GM19025 (cell line): ENCODE measurements at regions not wholly inside any gene's neighbourhood (a gene's known extent, or its start where the extent isn't known, plus 50 kb on each side); places are given as distances from the start of the nearest gene placed in this dataset.
"Not testable (repeated sequence)": the region's sequence is repeated elsewhere in the genome, so short reads cannot be mapped to it uniquely, and the experiment has no call there.

ENCODE experiments used
- ATAC-seq: cut with Tn5 transposase; IDR thresholded peaks from one replicate; pipeline ENCODE4 v1.9.1; 2021; ENCODE audit warnings: mild to moderate bottlenecking, low read depth, moderate library complexity; ENCODE audit not compliant: unreplicated experiment

DNA sequence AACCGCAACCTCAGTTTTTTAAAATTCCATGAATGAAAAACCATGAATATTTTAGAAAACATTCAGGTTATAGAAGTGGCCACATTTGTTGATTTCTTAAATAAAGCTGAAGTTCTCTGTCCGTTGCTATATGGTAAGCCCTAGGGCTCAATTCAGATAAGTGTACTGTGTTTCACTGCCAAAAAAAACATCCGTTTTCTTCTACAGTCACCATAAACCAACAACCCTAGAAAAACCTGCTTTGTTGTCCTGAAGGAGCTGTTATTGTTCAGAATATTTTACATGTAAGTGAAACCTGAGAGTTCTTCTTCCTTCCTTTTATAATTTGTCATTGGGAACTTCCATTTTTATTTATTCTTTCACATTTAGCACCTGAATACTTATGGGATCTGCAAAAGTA is 274.1 kb downstream of the TFAP2A start:
- no peak for ATAC-seq

DNA sequence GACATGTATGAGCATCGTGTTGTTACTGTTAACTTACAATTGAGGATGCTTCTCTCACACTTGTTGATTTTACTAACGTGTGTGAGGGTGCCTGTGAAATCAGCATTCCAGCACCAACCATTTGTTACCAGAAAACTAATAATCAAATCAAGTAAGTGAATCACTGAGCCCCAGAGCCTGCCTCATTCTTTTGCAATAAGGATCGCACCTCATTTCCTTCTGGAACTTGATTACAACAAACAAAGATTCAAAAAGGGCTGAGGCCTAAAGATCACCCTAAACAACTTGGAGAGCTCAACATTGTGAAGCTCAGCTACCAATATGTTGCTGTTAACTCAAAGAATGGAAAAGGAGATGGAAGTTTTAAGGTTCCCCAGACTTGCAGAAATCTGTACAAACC is 274.7 kb downstream of the TFAP2A start:
- ATAC-seq: no peak

DNA sequence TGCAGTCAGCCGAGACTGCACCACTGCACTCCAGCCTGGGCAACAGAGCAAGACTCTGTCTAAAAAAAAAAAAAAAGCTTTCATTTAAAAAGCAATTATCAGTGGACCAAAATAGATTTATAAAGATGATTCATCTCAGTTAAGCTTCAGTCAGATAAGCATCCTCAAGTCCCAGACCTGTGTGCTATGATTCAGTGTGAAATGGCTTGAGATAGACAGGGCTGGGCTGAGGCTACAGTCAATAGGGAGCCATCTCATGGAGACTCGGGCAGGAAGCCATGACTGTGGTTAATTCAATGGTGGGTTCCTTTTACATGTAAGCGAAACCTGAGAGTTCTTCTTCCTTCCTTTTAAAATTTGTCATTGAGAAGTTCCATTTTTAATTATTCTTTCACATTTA is 276.0 kb downstream of the TFAP2A start:
- ATAC-seq: no peak

DNA sequence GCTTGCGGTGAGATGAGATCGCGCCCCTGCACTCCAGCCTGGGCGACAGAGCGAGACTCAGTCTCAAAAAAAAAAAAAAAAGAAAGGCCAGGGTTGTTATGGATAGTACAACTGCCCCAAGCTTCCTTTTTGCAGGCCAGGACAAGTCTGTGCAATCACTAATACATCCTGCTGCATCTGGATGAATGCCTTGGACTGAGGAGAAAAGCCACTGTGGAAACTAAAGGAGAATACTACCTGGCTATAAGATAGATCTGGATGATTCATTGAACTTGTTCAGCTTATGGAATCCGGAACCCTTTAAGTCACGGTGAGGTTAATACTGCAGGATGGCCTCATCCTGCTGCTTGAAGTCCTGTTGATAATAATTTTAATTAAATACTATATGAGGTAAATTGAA is 278.2 kb downstream of the TFAP2A start:
- no peak for ATAC-seq

DNA sequence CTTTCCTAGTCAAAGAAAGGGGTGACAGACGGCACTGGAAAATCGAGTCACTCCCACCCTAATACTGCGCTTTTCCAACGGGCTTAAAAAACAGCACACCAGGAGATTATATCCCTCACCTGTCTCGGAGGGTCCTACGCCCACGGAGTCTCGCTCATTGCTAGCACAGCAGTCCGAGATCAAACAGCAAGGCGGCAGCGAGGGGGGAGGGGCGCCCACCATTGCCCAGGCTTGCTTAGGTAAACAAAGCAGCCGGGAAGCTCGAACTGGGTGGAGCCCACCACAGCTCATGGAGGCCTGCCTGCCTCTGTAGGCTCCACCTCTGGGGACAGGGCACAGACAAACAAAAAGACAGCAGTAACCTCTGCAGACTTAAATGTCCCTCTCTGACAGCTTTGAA is 280.7 kb downstream of the TFAP2A start:
- not testable (repeated sequence) for ATAC-seq

DNA sequence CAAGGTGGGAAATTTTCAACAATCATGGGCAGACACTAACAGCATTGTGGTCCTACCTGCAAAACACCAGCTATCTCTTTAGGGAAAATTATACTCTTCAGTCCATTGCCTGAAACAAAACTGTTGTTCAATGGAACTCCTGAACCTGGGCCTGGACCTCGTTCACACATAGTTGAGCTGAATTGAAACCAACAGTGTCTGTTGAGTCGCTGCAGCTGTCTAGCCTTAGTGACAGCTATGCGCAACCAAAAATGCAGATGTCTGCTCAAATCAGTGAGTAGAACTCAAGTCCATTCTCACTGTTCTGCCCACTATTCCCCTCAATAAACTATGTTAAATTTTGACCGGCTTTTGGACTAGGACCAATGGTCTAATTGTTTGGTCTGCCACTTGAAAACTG is 286.2 kb downstream of the TFAP2A start:
- no peak for ATAC-seq

DNA sequence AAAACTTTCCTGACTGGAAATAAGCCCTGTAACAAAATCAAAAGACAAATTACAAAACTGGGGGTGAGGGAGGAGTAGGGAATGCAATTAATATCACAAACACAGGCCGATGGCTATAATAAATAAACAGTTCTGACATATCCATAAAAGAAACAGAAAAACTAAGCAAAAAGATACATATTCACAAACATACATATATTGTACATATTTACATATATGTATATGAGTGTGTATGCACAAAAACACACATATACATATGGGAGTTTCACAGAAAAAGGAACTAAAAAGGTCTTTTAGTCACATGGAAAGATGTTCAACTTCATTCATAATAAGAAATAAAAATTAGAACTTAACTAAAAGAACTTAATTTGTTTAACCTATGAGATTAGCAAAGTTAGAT is 292.7 kb downstream of the TFAP2A start:
- no peak for ATAC-seq

DNA sequence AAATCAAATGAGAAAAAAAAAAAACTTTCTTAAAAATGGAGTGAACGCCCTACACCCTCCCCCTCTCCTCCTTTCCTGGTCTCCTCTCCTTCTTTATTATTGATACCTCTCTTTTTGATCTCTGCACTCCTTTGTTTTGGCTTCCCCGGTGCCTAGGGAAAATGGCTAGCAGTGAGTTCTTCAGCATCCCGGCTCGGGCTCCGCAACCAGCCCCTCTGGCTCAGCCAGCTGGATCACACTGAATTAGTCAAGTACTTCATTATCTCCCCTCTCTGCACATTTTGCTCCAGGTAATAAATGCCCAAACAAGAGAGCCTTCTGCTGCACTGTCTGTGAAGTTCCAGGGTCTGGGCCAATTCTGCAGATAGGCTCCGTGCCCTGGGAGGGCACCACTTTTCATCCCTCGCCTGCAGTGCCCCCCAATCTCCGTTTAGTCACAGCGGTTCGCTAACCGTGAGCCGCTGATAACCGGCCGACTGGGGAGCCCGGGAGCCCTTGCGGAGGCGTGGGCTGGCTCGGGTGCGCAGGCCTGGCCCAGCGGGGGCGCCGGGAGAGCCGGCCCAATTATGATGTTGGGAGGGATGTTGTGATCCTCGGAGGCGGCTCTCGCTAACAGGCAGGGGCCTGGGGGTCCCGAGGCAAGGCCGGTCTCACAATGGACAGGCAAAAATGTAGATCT is 301.9 kb downstream of the TFAP2A start:
- no peak for ATAC-seq

DNA sequence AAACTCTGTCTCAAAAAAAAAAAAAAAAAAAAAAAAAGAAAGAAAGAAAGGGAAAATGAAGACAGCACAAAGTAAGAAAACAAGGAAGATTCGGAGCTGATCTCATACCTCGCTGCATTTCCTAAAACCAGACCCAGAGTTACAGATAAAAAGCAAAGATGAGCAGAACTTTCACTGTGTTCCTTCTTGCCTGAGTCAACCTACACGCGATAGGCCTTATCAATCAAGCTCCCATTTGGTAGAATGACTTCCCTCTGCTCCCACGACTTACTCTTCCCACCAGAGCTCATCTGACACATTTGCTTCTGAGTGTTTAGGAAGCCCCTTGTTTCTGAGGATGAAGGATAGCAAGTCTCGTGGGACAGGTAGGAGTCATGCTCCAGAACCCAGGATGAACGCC is 302.9 kb downstream of the TFAP2A start:
- no peak for ATAC-seq

DNA sequence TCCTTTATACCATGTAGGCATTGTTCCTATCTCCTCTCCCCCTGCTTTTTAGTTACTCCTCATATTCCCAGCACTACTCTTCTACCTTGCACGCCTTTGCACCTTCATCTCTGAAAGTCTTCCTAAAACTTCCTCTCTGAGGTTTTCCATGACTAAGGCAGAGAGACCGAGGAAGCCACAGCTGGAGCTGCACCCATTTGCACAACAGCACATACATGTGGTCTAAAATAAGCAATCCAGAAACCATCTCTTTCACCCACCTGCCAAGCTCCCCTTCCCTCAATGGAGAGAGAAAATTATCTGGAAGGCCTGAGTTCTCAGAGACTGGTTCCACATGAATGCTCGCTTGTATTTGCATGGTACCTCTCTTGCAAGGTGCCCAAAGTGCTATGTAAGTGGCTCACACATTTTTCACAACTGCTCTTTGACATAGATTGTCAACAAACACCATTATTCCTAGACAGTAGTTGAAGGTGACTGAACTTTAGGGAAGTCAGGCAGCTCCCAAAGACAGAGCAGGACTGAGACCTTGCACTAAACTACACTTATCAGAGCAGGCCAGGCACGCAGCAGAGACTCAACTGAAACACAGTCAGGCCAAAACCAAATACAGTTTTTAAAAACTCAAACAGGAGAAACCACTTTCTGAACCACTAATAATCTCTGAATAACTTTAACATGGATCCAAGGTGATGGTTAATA is 313.2 kb downstream of the TFAP2A start:
- no peak for ATAC-seq

DNA sequence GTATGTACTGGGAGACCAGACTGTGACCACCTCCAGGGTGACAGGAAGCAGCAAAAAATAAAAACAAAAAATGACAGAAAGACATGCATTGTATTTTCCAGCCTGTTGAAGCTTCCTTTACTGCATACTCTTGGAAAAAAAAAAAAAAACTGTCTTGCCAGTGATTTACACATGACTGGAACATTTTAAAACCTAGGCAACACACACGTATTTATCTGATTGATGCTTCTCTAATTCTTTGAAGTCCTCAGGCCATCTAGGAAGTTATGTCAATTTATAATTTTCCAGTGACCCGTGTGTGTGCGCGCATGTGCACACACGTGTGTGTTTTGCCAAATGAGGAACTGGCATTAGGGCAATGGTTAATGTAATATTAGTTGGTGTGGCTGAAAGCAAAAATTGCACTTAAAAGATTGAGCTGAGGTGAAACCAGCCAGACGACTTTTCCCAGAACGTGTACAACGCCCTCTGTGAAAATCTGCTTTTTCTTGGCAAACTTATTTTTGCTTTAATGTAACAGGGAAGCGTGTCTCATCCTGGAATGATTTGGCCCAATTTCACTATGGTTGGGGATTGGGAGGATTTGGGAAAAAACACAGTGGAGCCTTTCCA is 315.2 kb downstream of the TFAP2A start:
- no peak for ATAC-seq

DNA sequence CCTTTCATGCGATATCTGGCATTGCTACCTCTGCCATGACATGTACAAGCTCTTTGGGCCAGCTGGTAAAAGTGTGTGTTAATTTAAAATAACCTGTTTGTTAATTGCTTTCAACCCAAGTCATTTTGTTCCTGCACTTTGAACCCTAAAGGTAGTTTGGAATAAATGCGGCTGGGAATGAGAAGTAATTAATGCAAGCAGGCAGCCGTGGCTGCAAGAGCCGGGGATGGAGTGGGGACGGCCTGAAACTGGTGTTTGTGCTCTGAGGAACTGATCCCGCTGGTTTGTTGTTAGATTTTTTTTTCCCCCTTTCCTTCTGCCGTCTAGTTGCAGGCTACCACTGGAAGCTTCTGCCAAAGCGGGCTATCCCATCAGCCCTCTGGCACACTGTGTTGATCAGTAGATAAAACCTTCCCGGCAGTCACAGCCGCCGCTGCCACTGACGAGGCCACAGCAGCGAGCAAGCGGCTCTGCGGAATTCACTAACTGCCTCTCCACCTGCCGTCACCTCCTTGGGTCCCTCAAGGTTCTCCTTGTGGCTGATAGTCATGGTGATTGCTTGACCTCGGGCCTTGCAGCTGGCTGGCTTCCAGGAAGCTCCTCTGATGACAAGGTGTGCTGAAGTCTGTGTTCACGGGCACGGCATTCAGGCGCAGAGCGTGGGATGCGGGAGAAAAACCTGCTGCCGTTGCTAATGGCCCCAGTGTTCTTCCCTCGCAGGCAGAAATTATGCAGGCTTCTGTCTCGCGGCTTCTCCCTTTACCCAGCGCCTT is 315.9 kb downstream of the TFAP2A start:
- no peak for ATAC-seq

DNA sequence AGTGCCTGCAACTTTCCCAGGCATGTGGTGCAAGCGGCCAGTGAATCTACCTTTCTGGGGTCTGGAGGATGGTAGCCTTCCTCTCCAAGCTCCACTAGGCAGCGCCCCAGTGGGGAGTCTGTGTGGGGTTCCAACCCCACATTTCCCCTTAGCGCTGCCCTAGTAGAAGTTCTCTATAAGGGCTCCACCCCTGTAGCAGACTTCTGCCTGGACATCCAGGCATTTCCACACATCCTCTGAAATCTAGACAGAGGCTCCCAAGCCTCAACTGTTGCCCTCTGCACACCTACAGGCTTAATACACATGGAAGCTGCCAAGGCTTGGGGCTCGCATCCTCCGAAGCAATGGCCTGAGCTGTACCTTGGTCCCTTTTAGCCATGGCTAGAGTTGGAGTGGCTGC is 321.6 kb downstream of the TFAP2A start:
- no peak for ATAC-seq

DNA sequence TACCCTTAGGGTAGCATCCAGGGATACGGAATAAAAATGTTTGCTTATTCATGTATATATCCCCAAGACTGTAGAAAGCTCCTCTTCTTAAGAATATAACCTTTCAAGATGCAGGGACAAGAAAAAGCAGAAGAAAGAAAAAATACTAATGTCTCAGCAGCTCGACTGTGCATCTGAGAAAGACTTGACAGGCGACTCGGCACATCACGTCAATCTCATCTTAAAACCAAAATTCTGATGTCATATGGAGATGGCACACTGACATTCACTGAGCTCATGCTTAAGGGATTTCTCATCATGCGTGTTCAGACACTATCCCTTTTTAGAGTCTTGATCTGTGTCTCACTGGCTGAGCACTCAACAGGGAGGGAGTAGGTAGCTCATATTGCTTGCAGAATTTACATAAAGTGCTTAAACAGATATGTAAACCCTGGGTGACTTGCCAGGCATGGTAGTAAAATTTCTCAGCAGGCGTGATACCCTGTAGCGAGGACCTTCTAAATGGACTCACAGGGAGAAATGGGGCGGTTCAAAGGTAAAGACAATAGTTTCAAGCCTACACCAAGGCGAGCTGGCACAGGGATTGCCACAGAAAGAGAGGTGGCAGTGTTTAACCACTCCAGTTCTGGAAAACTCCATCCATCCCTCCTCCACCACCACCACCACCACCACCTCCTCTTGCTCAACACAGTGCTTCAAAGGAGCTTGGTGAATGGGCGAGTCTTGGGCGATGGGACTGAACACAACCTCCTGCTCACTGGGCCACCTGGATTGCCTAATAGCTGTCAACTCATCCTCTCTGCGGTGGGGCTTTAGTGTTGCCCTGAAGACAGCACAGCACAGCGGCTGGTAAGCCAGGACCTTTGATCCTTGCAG is 330.5 kb downstream of the TFAP2A start:
- ATAC-seq: no peak

DNA sequence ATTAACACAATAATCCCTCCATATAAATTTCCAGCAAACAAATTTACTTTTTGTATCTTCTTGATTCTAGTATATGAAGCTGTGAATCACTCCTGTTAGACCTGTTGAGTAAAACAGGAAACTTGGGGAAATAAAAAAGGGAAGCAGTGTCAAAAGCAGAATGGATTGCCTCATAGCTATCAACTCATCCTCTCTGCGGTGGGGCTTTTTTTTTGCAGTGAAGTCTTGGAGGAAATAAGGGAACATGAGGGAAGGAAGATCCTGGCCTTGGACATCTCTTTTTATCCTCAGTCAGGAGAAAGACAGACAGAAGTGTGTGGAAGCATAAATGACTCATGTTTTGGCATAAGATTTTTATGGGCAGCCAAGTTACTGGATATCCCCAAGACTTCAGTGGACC is 332.5 kb downstream of the TFAP2A start:
- no peak for ATAC-seq

DNA sequence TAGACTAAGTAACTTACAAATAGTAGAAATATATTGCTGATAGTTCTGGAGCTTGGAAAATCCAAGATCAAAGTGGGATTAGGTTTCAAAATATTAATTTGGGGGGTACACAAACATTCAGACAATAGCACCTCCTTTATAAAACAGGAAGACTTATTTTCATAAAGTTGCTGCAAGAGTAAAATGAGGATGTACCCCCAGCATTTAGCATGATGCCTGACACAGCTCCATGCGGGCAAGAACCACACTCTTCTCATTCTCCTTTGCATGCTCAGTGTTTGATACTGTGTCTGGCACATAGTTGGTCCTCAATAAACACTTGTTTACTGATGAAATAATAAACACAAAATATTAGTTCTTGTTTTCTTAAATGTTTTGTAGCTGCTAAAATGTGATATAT is 332.9 kb downstream of the TFAP2A start:
- no peak for ATAC-seq

DNA sequence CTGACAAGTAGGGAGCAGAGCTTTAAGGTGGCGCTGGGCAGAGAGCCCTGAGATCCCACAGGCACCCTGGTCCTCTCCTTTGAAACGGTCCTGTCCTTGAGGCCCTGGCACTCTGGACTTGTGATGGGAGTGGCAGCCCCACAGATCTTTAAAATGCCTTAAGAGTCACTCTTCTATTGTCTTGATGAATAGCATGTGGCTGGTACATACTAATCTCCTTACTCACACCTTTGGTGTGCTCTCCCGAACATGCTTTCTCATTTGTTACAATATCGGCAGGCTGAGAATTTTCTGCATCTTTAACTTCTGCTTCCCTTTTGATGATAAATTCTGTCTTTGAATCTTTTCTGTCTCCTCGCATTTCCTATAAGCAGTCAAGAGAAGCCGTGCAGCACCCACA is 333.8 kb downstream of the TFAP2A start:
- no peak for ATAC-seq

DNA sequence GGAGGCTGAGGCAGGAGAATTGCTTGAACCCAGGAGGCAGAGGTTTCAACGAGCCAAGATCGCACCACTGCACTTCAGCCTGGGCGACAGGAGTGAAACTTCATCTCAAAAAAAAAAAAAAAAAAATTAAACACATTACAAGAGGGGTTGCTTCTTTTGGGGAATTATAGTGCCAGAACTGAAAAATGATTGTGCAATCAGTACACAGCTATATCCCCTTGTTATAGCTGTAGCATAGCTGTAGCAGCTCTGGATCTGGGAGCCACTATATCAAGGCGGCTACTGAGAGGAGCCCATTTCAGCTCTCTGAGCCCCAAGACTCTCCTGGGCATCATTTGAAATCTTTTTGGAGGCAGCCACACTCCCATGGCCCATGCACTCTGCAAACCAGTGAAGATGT is 334.3 kb downstream of the TFAP2A start:
- ATAC-seq: no peak

DNA sequence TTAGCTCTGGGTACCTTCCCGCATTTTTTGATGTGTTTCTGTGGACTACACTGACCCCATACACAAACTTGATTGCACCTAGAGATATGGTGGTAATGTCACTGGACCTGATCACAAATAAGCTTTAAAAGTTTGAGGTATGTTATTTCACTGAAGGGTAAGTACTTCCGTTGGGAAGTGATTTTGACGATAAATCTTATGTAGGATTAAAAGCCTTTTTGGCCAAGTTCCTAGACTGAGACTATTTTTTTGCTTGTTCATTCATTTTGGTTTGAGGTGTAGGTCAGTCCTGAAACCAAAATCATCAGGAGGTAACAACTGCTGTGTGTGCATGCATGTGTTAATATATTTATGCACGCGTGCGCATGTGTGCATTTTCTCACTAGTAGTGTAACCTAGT is 336.3 kb downstream of the TFAP2A start:
- no peak for ATAC-seq

DNA sequence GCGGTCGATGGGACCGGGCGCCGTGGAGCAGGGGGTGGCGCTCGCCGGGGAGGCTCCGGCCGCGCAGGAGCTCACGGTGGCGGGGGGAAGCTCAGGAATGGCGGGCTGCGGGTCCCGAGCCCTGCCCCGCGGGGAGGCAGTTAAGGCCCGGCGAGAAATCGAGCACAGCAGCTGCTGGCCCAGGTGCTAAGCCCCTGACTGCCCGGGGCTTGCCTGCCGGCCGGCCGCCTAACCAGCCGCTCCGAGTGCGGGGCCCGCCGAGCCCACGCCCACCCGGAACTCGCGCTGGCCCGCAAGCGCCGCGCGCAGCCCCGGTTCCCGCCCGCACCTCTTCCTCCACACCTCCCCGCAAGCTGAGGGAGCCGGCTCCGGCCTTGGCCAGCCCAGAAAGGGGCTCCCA is 340.1 kb downstream of the TFAP2A start:
- ATAC-seq: not testable (repeated sequence)
